EL (cell line): ENCODE measurements at regions not wholly inside any gene's neighbourhood (a gene's known extent, or its start where the extent isn't known, plus 50 kb on each side); places are given as distances from the start of the nearest gene placed in this dataset.
A peak's percentile ranks its signal among the peaks of the same experiment; 100 is the strongest.

Experiments
- DNase-seq: peaks from one replicate; pipeline ENCODE4 v3.0.0-alpha.2; 2016

DNA sequence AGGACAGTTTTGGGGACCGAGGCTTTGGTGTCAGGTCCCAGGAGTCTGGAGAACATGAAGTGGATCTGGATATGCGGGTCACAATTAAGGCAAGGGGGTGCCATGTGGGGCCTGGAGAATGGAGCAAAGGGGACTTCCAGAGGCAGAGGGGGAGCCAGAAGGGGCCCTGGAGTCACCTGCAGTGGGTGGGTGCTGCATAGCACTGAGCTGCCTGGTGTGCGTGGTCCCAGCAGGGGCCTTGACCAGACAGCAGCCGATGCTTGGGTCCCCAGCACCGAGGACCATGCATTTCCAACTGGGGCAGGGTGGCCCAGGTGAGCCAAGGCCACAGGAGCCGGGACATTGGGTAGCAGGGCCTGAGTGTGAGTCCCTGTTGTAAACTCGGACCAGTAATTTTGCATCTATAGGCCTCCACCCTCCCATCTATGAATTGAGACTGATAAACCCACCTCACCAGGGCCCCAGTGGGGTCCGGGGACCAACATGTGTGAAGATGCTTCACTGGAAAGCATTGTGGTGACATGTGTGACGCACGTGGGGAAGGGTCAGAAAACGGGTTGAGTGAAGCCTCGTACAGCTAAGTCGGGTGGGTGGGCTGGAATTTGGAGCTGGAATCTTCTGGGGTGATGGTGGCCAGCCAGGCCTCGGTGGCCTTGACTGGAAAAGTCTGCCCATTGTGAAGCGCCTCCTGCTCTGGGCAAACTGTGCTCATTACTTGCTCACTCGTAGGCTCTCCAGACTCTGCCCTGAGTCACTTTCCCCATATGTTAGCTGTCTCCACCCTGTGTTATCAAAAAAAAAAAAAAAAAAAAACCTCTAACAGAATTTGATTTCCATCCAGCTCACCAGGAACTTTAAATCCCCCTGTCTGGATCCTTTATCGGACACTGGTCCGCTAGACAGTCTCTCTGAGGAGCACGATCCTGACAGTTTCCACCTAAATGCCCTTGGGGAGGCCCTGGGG is 90.5 kb upstream of the ZNF469 start:
- DNase-seq = no peak

DNA sequence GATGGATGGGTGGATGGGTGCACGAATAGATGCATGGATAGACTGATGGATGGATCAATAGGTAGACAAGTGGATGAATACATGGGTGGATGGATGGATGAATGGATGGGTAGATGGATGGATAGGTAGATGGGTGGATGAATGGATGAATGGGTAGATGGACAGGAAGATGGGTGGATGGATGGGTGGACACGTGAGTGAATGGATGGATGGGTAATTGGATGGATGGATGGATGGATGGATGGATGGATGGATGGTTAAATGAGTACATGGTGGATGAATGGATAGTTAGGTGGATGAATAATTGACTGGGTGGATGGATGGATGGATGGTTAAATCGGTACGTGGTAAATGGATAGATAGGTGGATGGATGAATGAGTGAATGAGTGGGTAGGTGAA is 89.7 kb upstream of the ZNF469 start:
- no peak for DNase-seq

DNA sequence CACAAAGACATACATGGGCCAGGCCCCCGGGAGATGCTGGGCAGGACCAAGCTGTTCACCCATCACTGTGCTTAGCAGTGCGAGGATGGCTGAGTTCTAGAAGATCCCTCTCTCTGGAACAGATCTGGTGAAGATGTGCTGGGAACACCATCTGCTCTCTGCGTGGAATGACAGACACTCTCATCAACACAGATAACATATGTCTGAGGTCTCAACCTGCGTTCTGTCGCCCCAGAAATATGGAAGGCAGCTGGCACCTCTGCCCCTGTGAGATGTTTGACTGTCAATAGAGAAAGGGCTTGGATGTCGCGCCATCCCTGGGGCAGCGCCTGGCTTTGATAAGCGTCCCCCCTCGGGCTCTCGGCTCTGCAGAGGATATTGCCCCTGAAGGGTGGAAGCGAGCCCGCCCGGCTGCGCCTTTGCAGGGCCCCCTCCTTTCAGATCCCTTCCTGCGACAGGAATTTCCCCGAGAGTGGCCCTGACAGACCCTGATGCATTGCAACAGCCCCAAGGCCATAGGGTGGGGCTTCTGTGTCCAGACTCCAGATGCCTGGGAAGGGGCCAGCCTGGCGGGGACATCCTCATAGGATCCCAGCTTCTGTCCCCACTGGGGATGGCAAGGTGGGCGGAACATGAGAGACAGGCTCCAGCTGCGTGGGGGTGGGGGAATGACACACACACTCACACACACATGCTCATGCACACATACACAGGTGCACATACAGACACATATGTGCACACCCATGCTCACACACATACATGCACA is 86.9 kb upstream of the ZNF469 start:
- DNase-seq = no peak

DNA sequence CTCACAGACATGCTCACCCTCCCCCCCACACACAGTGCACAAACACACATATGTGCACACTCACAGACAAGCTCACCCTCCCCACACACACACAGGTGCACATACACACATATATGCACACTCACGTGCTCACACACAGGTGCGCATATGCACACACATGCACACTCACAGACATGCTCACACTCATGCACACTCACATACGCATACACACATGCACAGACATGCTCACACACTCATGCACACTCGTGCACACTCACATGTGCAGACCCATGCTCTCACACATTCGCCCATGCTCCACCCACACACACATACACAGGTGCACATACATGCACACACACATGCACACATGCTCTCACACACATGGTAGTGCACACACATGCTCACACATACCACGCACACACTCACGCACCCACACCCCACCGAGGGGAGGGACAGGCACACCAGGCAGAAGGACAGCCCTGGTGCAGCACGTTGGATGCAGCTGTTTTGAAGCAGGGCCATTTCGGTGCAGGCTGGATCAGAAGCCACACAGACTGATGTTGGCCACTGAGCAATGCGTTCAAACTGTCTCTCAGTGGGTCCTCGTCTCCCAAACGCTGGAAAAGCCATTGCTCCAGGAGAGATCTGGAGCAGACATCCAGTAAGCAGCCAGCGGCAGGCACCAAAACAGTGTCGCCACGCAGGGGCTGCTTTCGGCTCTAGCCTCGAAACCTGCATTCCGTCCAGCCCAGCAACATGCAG is 86.2 kb upstream of the ZNF469 start:
- DNase-seq = no peak

DNA sequence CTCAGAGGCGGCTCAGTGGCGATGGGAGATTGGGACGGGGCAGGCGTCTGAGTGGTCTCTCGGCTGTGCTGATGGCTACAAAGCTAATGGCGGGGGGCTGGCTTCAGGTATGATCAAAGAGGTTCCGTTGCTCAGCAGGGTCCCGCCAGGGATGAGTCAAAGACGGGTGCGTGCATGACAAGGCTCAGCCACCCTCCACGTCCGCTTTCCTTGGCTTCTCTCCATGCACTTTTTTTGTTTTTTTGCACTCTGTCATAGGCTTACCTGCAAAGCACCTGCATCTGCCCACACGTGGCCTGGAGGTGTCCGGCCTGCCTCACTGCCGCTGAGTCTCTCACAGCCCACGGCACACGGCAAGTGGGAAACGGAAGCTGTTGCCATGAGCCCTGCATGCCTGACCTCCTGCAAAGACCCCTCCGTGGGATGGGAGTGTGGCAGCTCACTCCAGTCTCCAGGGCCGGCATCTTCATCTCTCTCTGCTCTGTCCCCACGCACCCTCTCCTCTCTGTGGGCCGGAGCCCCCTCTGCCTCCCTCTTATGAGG is 85.5 kb upstream of the ZNF469 start:
- no peak for DNase-seq

DNA sequence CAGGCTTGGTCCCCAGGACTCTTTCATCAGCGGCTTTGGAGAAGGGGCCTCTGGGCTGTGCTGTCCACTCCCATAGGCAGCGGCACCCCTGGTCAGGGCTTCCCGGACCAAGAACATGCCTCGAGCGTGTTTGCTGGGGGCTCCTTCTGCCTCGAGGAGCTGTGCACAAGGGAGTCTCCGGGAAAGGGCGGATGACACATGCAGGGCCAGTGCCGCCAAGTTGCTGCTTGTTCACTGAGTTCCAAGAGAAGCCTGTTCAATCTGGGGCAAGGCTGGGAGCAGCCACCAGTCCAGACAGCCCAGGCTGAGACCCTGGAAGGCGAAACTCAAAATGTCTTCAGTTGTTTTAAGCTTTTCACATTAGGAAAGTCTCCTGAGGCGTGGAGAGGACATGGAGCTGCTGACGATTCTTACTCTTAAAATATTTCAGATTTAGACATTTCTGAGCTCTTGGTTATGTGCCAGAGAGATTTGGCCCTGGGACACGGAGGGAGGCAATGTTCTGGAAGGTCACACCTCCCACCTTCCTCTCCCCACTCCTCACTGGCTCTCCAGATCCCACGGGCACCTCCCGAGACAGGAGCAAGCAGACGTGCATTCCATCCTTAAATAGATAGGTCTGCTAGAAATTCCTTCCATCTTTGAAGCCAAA is 84.5 kb upstream of the ZNF469 start:
- peak; percentile 46 for DNase-seq

DNA sequence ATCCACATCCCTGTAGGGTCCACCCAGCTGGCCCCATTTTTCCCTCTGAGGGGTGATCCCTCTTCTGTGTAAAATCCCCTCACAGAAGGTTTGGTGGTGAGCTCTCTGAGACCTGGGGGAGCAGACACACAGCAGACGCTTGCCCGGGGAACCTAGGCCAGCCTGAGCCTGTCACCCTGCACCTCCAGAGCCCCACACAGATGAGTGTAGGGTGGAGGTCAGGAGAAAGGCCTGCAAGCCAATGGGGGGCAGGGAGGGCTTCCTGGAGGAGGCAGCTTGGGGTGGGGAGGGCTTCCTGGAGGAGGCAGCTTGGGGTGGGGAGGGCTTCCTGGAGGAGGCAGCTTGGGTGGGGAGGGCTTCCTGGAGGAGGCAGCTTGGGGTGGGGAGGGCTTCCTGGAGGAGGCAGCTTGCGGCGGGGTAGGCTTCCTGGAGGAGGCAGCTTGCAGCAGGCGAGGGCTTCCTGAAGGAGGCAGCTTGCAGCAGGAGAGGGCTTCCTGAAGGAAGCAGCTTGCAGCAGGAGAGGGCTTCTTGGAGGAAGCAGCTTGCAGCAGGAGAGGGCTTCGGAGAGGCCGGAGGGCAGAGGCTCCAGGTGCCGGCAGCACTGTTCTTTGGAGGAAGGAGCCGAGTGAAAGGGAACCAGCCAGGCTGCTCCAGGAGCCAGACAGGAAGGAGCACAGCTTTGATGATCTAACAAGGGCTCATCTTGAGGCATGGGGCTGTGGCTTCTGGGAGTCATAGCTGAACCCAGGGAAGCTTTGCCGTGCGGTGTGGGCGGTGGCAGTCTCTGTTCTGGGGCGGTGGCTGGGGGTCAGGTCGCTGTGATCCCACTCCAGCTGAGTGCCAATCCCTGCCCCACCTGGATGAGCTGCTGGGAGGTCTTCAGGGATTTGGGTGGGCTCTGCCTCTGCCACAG is 83.7 kb upstream of the ZNF469 start:
- DNase-seq = peak; percentile 53

DNA sequence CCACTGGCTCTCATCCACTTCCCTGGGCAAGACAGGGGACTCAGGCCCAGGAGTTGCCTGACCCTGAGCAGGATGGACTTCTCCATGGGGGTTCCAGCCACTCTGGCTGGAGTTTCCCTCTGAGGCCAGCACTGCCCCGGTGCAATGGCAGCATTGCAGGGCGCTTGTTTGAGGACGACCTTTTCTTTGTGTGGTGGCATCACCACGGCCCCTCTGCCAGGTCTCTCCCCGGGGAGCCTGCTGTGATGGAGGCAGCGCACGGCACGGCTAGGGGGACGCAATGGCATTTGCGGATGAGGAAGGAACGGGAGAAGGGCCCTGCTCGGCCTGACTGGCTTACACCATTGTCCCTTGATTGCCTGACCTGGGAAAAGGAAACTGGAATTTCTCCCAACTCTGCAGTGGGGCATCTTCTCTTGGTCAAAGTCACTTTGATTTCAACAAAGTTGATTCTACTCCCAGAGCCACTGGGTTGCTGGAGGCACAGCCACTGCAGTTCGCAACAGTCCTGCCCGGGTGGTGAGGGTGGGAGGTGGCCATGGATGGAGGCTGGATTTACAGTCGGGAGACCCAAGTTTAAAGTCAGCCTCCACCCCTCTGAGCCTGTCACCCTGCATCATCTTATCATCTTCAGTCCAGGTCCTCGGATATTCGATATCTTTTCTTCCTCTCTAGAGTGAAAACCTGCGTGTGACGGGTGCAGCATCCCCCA is 82.9 kb upstream of the ZNF469 start:
- no peak for DNase-seq

DNA sequence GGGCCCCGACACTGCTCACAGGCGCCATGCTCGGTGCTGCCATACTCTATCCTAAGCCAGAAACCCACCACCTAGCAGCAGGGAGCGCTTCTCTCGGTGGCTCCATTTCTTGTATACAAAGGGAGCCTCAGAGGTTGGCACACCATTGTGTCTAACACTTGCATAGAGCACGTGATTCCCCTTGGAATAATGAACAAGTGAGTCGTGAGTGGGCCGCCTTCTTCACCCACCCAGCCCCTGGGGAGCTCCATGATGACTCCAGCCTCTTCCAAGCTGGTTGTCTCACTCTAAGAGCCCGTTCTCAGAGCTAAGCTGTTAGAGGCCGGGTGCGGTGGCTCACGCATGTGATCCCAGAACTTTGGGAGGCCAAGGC is 82.3 kb upstream of the ZNF469 start:
- no peak for DNase-seq

DNA sequence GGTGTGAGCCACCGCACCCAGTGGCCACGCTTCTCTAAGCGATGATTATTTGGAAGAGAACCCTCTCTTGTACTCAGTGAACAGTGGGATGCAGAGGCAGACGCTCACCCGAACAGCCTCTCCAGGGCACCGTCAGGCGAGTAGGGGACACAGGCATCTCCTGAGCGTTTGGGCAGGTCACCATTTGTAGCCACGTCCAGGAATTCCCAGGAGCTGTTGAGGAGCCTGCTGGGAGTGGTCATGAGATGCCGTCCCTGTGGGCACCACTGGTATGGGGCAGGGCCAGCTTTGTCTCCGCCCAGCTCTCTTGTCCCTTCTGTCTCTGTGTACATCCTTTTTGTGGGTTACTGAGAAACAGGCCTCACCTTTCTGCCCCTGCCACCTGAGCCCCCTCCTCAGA is 81.3 kb upstream of the ZNF469 start:
- DNase-seq = no peak

DNA sequence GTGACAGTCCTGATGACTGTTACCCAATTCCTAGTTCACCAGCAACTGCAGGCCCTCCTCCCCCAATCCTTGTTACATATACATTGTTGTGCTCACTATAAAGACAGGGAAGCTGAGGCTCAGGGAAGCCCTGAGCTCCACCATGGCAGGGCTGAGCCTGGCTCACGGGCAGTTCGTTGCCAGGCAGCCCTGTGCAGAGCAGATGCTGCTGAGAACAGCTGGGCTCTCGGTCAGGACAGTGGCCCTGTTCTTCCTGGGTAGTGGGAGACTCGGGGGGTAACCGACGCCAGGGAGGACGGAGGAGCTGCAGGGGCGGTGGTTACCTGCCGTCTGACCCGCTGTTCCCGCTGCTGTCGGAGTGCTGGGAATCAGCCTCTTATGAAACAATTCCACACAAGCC is 80.9 kb upstream of the ZNF469 start:
- no peak for DNase-seq

DNA sequence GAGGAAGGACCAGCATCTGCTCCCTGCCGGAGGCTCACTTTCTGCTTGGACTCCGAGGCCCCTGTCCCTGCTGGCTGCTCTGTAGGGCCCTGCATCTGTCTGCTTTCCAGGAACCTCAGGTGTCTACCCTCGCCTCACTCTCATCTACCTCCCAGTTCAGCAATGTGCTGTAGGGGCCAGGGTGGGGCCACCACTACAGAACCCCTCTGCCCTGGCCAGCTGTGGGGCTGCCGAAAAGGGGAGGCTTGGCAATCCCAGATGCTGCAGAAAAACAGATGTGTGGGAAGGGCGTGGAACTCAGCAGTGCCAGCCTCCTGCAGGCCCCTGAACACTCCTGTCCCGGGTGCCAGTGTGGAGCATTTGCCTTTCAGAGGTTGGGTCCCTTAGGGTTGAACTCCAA is 80.1 kb upstream of the ZNF469 start:
- DNase-seq = no peak

DNA sequence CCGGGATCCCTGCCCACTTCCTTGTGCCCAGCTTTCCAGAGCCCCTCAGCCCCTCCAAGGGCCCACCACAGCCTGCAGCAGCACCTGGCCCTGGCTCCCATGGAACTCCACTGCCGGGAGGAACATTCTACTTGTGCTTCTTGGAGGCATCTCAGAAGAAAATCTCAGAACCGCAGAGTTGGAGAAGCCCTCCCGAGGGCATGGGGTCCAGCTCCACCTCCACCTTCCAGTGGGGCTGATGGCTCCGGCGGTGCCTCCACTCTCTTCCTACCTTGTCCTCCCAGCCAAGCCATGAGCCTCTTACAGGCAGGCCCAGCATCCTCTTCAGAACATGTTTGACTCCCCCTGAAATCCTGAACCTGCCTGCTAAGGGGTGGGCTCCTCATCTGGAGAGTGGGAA is 79.4 kb upstream of the ZNF469 start:
- DNase-seq = no peak

DNA sequence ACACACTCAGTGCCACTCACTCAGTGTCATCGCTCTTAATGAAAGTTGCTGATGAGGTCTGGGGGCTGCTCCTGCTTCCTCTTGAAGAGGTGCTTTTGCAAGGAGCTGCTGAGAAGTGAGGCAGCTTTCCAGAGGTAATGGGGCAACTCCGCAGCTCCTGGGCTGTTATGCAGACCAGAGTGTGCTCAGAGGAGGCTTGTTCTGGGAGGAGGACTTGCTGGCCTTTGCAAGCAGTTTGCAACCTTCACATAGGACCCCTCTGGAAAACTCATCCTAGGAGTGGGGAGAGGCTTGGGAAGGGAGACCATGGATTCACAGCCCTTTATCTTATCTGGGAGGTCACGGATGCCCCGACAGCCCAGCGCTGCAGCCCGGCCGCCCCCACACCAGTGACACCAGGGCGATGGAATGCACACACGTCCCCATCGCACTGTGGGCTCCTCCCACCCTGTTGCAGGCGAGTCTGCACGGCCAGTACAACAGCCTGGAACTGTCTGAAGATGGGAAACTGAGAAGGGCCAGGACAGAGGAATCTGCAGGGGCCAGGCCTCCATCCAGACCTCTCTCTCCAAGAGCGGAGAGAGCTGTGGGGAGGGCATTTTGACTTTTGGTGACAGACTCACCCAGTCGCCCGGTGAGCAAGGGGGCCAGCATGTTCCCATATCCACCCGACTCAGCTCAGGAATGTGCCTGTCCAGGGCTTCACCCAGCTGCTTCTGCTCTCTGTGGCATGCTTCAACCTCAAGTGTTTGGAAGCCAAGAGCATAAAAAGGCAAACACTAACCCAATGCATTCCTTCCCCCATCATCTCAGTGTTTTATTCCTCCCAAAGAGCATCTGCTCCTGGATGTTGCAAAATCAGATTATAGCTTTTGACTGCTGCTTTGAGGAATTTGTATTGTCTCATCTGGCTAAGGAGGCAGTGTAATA is 78.6 kb upstream of the ZNF469 start:
- DNase-seq = peak; percentile 92

DNA sequence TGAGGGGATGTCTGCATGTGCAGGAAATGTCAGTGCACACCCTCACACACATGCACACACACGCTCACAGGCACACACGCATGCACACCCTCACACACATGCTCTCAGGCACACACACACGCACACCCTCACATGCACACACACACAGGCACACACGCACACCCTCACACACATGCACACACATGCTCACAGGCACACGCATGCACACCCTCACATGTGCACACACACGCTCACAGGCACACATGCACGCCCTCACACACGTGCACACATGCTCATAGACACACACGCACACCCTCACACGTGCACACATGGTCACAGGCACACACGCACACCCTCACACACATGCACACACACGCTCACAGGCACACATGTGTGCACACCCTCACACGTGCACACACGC is 77.6 kb upstream of the ZNF469 start:
- no peak for DNase-seq

DNA sequence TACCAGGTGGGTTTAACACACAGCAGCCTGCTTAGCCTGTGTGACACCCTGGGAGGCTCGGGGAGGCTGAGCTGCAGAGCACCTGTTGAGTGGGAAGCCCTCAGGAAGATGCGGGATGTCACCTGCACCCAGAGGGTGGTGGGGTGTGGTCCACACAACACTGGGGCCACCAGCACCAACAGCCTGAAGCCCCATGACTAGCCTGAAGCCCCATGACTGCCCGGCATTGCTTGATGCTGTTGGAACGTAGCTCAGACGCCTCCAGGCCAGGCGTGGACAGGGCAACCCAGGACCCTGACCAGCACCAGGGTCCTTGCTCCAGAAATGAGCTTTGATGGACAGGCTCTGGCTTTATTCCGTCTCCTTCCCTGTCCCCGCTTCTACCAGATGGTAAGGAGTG is 76.3 kb upstream of the ZNF469 start:
- no peak for DNase-seq

DNA sequence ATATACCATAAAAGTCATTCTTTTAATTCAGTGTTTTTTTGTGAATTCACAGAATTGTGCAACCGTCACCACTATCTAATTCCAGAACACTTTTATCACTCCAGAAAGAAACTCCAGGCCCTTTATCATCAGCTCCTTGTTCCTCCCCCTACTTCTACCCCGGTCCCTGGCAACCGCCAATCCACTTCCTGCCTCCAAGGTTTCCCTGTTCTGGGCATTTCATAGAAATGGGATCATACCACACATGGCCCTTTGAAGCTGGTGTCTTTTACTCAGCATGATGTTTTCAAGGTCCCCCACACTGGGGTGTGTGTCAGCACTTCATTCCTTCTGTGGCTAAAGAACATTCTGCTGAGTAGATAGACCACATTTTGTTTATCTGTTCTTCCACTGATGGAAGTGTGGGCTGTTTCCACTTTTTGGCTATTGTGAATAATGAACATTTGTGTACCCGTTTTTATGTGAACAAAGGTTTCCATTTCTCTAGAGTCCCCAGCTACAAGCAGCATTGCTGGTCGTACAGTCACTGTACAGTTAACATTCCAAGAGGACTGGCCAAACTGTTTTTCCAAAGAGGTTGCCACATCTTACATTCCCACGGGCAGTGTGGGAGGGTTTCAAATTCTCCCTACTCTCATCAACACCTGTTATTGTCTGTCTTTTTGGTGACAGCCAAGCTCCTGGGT is 75.8 kb upstream of the ZNF469 start:
- peak; percentile 96 for DNase-seq

DNA sequence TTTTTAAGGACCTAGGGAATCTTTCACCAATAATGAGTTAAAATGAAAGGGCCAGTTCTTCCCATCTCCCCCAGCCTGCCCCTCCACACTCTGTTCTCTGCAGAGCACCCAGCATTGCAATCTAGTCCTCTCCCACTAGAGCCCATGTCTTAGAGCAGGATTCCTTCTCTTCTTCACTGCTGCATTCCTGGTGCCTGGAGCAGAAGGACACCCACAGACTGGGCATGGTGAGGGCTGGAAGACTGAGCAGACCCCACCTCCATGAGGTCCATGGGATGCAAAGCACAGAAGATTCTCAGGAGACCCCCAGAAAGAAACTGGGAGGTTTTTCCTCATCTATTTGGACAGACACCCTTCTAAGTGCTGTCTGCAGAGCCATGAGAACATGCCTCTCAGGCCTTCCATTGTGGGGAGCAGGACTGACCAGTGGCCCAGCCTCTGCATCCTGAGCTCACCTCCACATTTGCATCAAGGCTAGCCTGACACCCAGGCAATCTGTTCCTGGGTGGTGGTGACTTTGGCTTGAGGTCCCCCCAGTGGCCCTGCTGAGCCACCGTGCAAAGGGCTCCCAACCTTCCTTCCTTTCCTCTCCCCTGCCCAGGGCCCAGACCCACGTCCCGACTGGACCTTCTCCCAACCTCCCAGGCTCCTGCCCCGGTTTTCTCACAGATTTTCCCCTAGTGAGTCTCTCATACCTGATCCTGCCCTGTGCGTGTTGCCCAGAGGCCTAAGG is 74.2 kb upstream of the ZNF469 start:
- DNase-seq = no peak
